Kidney (tissue), 13 donors: ENCODE measurements at regions not wholly inside any gene's neighbourhood (a gene's known extent, or its start where the extent isn't known, plus 50 kb on each side); places are given as distances from the start of the nearest gene placed in this dataset.

Experiments
- DNase-seq, 5 donors: peaks; one replicate each; pipeline ENCODE4 v3.0.0-alpha.2; 2013 to 2020
- FAIRE-seq: peaks from 2 replicates; lab custom pipeline; 2012; peaks lifted over from hg19 to GRCh38; lab: Jason Lieb, UNC
- H3K27ac ChIP-seq, 2 donors: one replicate each; pipeline ENCODE4 v1.7.0; 2013; ENCODE audit warnings: low read depth in 2 of 2, low read length in 2 of 2, inconsistent platforms in 1 of 2
- H3K27me3 ChIP-seq: one replicate; pipeline ENCODE4 v1.7.1; 2013; ENCODE audit warnings: low read length, inconsistent platforms; ENCODE audit not compliant: control insufficient read depth, insufficient read depth
- H3K36me3 ChIP-seq, 3 donors: one replicate each; pipeline versions ENCODE4 v1.7.0 to v1.7.1; 2013; ENCODE audit warnings: low read length in 3 of 3, control low read depth in 1 of 3, inconsistent platforms in 1 of 3; ENCODE audit not compliant: insufficient read depth in 3 of 3, control insufficient read depth in 2 of 3
- H3K4me1 ChIP-seq, 3 donors: one replicate each; pipeline versions ENCODE4 v1.7.0 to v1.7.1; 2013; ENCODE audit warnings: low read length in 3 of 3, inconsistent platforms in 1 of 3, low read depth in 1 of 3; ENCODE audit not compliant: control insufficient read depth in 2 of 3, insufficient read depth in 2 of 3
- H3K4me3 ChIP-seq, 3 donors: one replicate each; pipeline versions ENCODE4 v1.7.0 to v1.8.1; 2013; ENCODE audit warnings: low read length in 3 of 3, control low read depth in 1 of 3, inconsistent platforms in 1 of 3
- H3K9ac ChIP-seq, 3 donors: one replicate each; pipeline versions ENCODE4 v1.7.0 to v1.7.1; 2013; ENCODE audit warnings: low read length in 3 of 3, control low read depth in 1 of 3, inconsistent platforms in 1 of 3
- H3K9me3 ChIP-seq, 3 donors: one replicate each; pipeline versions ENCODE4 v1.7.0 to v1.7.1; 2013; ENCODE audit warnings: low read length in 3 of 3, control low read depth in 1 of 3, inconsistent platforms in 1 of 3; ENCODE audit not compliant: control insufficient read depth in 2 of 3, insufficient read depth in 1 of 3
- CTCF ChIP-seq: IDR thresholded peaks from 3 replicates; pipeline ENCODE4 v1.5.1; 2012; ENCODE audit warnings: mild to moderate bottlenecking, moderate library complexity, borderline replicate concordance; ENCODE audit not compliant: insufficient read depth; ENCODE audit errors: extremely low read depth
- intact Hi-C: fragments of 100-400 bp; cut with DNase I; formaldehyde crosslinking; loops from one replicate; pipeline ENCODE4 v1.11.1; 2022
- donor health status: control.
- donor health status: control.
- donor health status: control.
- donor health status: control.
- donor health status: control.
- donor health status: DM: yes; HTN: yes; CAD: no.
- donor health status: Normal renal cell carcinoma (clear cell type).

GRCh38 chr11:86124251-86125233 is 55.7 kb upstream of the PICALM start:
- FAIRE-seq (no peak), DNase-seq (no peak)
- no peaks in the 10 kb centered on the region for H3K36me3 ChIP-seq
- no peak overlapping the region for H3K9ac ChIP-seq
- H3K4me1 ChIP-seq: peaks cover 2 to 26% (median 3%) of the 10 kb centered on the region in 3 donors
- intact Hi-C loops: no loop called here
- no peak overlapping the region for H3K4me3 ChIP-seq
- H3K9me3 ChIP-seq: no peaks in the 10 kb centered on the region
- no peak overlapping the region for H3K27ac ChIP-seq
- no peak for TF ChIP-seq CTCF
- no peaks in the 10 kb centered on the region for H3K27me3 ChIP-seq

GRCh38 chr11:86122773-86123172 is 53.9 kb upstream of the PICALM start:
- Histone ChIP-seq H3K9me3 (no peaks in the 10 kb centered on the region), H3K27me3 (no peaks in the 10 kb centered on the region), H3K36me3 (no peaks in the 10 kb centered on the region), H3K4me1 (peaks cover 6 to 32% (median 10%) of the 10 kb centered on the region in 3 donors), H3K4me3 (no peak overlapping the region), H3K9ac (no peak overlapping the region), H3K27ac (no peak overlapping the region)
- no peak for DNase-seq
- no peak for TF ChIP-seq CTCF
- intact Hi-C loops: no loop called here
- FAIRE-seq: no peak

GRCh38 chr11:86120807-86121206 is 51.9 kb upstream of the PICALM start:
- DNase-seq (peak in 2 of 5 donors; percentile 20 to 27), FAIRE-seq (peak; percentile 95)
- H3K4me1 ChIP-seq: peaks cover 6 to 35% (median 12%) of the 10 kb centered on the region in 3 donors
- H3K27ac ChIP-seq: peak overlapping the region; percentile 43 to 80
- H3K4me3 ChIP-seq: peak overlapping the region in 1 of 3 donors; percentile 25
- H3K9me3 ChIP-seq: no peaks in the 10 kb centered on the region
- TF ChIP-seq CTCF: no peak
- H3K27me3 ChIP-seq: no peaks in the 10 kb centered on the region
- intact Hi-C loops: no loop called here
- H3K36me3 ChIP-seq: no peaks in the 10 kb centered on the region
- no peak overlapping the region for H3K9ac ChIP-seq
